Activated T-cell treated with anti-CD3 and anti-CD28 coated beads, Interleukin-2, amount 50 U/mL, for 48 hours (primary cell): ENCODE measurements at regions not wholly inside any gene's neighbourhood (a gene's known extent, or its start where the extent isn't known, plus 50 kb on each side); places are given as distances from the start of the nearest gene placed in this dataset.
"Not testable (repeated sequence)": the region's sequence is repeated elsewhere in the genome, so short reads cannot be mapped to it uniquely, and the experiment has no call there.

Experiments
- DNase-seq, 2 experiments: peaks; one replicate each; pipeline ENCODE4 v3.0.0-alpha.2; 2020

DNA sequence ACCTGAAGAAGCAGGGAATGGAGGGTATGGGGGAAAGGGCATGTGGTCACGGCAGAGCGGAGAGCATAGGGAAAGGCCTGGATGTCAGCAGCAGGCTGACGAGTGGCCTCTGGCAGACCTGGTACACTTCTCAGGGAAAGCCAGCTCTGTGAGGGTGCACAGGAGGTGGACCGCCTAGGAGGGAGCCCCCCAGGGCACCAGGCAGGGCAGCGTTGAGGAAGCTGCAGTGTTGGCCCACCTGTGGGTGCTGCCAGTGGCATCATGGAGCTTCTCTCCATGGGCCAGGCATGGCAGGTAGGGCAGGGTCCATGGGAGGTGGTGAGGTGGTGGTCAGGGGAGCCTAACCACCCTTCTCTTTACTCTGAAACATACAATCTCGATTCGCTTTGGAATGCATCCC lies 143.0 kb upstream of the PITX1 start:
- peak in 1 of 2 experiments; percentile 7 for DNase-seq

DNA sequence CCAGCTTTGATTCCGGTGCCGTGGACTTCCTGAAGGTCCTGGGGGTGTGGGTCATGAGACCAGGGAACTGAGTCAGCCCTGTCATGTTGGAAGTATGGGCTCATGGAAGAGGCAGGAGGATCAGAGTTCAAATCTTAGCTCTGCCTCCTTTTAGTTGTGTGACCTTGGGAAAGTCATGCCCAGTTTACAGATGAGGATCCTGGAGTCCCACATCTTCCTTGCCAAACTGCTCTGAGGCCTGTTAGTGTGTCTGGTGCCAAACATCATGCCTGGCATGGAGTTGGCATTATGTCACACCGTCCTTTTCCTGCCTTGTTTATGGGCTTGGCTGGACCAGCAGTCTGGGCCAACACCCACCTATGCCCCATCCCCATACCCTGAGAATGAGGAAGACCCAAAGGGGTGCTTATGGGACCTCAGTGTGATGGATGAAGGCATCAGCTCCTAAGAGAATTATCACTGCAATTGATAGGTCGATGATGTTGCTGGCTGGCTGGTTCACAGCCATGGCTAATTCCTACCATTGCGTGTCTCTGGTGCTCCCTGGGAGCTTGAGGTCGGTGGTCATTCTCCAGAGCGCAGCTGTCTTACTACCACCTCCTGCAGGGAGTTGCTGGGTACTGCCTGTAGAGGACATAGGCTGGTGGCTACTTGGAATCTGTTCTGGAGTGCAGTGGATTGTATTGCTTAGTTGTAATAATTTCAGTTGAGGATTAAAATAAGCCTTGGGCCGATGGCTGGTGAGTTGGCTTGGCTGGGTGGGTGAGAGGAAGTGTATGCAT lies 140.5 kb upstream of the PITX1 start:
- DNase-seq = no peak

DNA sequence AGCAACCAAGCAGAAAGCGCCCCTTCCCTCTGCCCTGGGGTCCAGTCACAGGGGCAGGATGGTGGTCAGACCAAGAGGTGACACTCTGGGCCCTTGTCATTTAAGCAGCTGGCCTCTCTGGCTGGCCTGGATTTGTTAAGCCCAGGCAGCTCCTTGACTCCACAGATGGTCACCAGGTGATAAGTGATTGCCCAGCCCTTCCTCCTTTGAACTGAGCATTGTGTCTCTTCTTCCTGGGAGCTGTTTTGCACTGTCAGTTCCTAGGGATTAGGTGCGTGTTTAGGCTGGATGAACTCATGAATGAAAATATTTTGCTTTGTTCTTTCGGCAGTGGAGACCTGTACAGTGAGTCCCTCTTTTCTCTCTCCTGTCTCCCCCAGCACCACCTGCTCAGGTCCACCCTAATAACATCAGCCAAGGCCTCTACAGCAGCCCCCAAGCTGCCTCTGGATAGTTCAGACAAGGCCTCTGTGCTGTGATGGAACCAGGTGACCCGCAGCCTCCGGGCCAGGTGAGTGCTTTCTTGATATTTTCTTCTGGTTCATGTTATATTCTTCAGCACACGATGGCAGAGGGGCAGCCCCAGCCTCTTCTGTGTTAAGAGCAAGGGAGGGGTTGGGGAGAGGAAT lies 139.7 kb upstream of the PITX1 start:
- DNase-seq = no peak

DNA sequence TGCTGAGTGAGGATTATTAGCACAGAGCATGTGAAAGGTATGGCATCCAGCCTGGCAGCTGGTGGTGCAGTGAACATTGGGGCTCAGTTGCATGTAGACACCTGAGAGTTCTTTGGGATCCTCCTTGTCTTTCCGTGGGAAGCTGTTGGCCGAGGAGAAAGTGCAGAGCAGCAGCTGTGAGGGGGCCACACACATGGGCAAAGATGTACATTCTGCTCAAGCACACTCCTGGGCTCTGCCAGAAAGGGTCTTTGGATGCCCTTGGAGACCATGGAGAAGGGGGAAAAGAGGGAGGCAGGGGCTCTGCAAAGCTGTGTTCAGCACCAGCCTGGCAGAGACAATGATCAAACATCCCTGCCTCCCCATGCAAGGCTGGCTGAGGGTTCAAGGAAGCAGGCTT lies 138.7 kb upstream of the PITX1 start:
- DNase-seq = no peak

DNA sequence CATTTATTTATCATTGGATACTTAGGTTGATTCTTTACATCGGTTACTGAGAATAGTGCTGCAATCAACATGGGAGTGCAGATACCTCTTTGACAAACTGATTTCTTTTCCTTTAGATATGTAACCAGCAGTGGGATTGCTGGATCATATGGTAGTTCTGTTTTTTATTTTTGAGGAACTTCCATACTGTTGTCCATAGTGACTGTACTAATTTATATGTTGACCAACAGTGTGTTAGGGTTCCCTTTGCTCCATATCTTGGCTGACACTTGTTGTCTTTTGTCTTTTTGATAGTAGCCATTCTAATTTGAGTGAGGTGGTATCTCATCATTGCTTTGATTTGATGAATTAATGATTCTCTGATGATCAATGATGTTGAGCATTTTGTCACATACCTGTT lies 137.3 kb upstream of the PITX1 start:
- no peak for DNase-seq

DNA sequence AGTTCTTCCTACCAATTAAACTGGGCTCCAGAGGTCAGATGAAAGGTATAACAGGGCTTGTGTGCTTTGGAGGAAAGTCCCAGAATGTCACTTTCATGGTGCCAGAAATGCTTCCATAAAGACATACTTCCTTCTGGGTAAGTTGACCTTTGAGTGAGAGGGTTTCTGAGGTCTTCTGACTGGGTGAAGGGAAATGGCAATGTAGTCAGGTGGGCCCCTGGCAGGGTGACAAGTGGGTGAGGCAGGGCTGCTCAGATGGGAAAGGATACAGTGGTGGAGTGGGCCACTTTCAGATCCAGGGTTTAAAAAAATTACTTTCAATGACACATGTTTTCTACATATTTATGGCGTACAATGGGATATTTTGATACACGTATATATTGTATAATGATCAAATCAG lies 136.5 kb upstream of the PITX1 start:
- peak in 1 of 2 experiments; percentile 4 for DNase-seq

DNA sequence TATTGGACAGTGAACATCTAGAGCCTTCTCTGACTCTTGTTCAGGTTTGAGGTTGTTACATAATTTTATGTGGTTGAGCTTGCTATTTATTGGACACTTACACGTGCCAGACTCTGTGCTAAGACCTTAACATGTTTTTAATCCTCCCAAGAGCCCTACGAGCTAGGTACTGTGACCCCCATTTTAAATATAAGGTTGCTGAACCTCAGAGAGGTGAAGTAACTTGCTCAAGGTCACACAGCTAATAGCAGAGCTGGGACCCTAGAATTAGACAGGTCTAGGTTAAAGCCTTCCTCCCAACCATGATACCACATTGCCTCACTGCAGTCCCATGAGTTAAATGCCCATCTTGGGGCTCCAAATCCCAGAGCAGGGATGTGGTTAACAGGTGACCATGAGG lies 135.7 kb upstream of the PITX1 start:
- peak in 1 of 2 experiments; percentile 10 for DNase-seq

DNA sequence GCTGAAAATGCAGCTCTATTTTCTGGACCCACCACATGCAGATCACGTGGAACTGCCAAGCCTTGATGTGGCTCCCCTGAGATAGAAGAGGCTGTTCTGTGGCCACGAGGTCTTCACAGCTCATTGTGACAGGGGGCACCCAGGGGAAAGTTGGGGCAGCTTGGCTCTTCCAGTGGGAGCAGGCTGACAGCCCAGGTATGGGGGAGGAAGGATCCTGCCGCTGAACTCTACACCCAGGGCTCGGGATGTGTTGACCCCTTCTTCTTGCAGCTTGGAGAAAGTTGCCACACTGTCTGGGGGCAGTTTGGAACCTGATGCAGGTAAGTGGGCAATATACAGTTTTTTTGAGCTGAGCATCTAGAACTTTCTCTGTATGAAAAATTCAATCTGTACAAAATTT lies 133.6 kb upstream of the PITX1 start:
- DNase-seq = no peak

DNA sequence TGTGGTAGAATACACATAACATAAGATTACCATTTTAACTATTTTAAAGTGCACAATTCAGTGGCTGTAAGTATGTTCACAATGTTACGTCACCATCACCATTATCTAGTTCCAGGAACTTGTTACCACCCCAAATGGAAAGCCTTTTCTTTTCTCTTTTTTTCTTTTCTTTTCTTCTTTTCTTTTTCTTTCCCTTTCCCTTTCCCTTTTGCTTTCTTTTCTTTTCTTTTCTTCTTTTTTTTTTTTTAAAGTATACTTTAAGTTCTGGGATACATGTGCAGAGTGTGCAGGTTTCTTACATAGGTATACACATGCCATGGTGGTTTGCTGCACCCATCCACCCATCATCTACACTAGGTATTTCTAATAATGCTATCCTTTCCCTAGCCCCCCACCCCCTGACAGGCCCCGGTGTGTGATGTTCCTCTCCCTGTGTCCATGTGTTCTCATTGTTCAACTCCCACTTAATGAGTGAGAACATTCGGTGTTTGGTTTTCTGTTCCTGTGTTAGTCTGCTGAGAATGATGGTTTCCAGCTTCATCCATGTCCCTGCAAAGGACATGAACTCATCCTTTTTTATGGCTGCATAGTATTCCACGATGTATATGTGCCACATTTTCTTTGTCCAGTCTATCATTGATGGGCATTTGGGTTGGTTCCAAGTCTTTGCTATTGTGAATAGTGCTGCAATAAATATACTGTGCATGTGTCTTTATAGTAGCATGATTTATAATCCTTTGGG lies 131.0 kb upstream of the PITX1 start:
- DNase-seq = not testable (repeated sequence)

DNA sequence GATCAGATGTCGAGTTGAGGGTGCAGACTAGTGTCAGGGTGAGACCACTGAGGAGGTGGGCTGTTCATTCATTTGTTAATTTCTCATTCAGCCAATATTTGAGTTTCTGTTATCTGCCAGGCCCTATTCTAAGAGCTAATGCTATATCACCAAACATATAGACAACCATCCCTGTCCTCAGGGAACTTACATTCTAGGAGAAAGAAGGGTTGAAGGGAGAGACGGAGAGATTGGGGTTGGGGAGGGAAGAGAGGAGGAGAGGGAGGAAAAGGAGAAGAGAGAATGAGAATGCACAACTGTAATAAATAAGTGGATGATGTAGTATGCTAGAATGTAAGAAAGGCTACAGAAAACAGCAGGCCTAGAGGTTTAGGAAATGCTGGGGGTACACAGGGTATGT lies 129.9 kb upstream of the PITX1 start:
- no peak for DNase-seq

DNA sequence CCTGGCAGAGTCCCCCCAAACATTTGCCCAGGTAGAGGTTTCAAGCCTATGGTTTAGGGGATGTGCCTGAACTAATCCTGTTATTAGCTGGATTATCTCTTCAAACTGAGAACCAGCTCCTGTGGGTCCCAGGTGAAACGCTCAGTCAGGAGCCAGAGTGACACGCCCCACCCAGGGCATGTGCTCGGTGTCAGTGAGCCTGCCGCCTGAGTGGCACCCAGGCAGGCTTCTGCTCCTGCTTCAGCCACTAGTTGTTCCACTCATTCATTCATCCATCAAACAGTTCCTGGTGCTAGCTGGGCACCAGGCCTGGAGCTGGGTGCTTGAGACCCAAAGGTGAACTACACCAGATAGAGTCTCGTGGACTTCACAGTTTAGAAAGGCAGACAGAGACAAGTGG lies 129.4 kb upstream of the PITX1 start:
- DNase-seq = no peak

DNA sequence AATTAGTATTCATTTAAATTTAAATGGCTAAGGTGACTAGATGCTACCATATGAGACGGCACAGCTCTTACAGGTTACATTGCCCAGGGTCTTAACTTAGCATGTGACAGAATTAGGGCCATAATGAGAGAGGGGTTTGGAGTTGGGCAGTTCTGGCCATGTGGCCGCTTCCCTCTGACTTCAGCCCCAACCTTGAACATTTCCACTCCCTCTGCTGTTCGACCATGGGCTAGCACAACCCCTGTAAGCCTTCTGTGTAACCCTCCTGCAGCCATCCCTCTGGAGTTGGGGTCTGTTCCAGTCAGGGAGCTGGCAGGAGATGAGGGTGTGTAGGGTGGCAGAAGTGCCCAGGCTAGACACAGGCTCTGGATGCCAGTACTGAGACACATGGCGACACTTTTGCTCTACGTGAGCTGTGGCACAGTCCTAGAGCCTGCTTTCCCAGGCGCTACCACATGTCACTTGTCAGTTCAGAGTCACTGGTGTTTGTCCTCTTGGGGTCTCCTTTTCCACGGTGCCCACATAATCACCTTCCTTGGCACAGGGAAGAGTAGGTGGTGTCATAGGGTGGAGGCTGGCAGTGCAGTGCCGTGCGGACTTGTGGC lies 128.7 kb upstream of the PITX1 start:
- no peak for DNase-seq

DNA sequence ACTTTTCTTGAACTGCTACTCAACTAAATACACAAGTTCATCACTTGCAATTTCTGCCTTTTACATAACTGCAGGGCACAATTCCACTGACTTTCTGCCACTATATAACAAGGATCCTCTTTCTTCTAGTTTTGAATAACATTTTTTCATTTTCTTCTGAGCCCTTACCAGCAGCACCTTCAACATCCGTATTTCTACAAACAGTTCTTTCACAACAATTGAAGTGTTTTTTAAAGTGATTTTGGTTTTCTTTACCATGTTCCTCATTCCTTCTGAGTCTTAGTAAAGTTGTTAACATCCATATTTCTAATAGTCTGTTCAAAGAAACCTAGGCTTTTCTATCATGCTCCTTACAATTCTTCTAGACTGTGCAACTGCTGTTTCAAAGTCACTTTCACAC lies 127.2 kb upstream of the PITX1 start:
- no peak for DNase-seq

DNA sequence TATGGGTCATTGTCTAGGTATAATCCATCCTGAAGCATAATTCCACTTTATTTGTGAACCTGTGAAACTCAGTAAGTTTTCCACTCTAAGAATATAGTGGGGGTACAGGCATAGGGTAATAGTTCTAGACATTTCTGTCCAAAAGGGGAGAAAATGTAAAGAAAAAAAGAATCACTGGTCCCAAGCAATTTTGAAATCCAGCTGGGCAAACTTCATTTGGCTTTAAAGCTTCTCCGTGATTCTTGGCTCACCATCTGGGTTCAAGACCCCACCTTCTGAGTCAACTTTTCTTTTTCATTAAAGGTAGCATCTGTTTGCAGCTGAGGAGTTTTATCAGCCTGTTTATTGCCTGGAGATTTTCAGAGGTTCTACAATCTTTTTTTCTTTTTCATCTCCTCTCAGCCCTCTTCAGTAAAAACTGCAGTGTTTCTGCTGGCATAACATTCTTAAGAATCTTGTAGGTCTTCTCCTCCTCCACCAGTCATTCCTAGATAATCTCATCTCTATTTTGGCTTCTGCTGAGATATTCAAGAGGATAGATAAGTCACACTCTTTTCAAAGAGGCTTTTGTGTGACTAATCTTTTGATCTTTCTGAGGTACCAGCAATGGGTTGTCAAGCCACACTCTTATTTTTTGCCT lies 126.1 kb upstream of the PITX1 start:
- no peak for DNase-seq

DNA sequence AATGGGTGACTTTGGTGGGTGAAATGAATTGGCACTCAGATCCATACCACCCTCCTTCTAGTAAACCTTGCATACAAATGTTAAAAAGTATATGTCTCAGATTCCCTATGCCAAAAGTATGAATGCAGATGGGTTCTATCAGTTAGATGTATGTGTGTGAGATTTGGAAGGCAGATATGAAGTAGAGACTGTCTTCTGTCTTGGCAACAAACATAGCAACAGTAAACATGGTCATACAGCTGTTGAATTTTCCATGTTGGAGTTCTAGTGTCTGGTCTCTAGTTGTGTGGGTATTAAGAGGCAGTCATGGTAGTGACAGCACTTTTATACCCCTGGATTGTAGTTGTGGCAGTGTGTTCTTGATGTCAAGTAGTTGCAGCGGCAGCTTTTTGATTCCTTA lies 125.6 kb upstream of the PITX1 start:
- DNase-seq = no peak

DNA sequence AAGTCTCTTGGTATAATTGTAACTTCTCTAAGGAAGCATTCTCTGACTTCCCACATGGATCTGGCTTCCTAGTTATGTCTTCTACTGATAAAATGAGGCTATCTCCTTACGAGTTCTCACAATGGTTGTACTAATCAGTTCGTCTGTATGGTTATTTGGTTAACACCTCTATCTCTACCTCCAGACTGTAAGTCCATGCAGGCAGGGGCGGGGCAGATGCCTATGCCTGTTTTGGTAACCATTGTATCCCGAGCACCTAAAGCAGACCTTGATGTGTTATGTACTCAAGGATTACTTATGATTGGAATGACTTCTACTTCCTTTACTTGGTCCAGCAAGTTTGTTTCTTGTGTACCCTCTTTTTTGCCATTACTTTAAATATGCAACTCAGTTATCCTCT lies 125.0 kb upstream of the PITX1 start:
- DNase-seq = no peak

DNA sequence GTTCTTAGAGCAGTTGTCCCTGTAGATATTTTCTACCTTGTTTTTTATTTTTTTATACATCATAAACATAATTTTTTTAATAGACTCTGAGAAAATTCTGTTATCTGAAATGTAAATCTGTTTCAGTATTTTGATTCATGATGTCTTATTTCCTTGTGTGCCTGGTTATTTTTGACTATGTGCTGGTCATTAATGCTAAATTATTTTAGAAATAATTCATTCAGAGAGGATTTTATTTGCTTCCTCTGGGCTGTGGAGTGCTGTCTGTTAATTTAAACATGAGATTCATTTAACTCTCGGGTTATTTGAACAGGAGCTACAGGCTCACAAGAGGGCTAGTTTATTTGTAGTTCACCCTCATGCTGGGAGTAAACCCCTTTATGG lies 124.3 kb upstream of the PITX1 start:
- no peak for DNase-seq

DNA sequence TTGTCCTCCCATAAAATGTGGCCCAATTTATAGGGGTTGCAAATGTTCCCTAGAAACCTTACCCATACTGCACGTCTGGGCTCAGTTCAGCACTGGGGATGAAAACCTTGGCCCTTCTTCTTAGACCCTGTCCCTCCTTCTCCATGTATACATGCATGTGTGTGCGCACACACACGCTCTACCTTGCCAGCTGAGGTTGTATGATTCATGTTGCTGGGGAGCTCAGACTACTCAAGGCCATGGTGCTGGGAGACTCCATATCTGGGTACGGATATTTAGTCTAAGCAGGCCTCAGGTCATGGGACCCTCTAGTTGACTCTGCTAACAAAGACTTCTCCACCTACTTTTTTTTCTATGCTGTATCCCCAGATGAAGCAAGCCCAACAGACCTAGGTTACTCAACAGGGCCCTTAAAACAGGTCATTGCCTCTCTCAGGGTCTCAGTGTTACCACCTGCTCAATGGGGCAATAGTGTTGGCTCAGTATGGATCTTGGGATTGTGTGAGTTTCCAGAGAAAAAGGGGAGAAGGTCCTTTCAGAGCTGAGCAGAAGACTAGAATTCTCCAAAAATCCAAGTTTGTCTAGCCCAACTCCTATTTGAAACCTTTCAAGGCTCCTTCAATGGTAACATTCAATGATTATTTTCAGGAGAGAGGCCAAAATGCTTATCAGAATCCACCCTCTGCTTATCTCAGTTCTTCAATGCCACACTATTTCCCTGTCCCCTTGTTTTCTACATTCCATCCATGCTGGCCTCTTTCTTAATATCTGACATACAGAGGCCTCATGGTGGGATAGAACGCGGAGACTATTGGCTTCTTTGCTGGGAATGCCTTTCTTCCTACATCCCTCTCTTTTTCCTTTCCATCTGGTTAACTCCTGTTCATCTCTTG lies 123.6 kb upstream of the PITX1 start:
- peak in 1 of 2 experiments; percentile 1 for DNase-seq

DNA sequence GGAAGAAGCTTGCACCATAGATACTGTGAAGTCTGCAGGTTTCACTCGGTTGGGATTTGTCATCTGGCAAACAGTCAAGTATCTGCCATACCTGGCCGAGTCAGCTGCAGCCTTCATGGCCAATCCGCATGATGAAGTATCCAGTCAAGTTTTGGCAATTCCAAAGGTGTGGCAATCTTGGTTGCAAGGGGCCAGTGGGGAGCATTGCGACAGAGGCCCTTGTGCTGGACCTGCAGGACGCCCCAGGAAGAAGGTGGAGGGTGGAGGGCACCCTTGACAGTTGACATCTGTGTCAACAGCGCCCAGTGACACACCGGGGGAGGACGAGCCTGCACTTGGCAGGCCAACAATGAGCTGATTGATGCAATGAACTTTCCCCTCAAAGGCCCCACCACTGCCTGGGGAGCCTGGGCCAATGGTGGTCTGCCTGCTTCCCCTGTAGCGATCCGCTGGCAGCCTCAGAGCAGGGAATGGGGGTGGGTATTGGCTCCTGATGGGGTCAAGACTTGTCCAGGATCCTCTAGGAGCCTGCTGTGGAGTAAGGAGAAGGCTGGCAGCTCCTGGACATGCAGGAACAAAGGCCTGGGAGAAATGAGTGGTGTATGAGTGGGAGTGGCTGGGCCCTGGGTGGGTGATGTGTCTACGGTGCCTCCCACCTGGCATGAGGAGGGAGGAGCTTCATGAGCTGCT lies 122.8 kb upstream of the PITX1 start:
- no peak for DNase-seq

DNA sequence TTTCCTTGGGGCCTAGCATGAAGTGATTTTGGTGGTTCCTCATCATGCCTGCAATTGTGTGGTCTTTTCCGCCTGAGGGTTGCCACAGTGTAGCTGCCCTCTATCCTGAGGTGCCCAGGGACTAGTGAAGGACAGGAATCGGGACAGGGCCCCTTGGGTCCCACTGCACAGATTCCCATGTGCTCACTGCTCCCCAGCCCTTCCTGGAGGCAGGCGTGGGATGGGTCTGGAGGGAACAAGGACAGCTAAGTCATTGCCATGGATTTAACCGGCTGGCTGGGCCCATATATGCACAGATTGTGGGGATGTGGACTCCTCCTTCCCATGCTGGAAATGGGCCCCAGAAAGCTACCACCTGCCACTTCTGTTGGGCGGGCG lies 122.3 kb upstream of the PITX1 start:
- DNase-seq = no peak

DNA sequence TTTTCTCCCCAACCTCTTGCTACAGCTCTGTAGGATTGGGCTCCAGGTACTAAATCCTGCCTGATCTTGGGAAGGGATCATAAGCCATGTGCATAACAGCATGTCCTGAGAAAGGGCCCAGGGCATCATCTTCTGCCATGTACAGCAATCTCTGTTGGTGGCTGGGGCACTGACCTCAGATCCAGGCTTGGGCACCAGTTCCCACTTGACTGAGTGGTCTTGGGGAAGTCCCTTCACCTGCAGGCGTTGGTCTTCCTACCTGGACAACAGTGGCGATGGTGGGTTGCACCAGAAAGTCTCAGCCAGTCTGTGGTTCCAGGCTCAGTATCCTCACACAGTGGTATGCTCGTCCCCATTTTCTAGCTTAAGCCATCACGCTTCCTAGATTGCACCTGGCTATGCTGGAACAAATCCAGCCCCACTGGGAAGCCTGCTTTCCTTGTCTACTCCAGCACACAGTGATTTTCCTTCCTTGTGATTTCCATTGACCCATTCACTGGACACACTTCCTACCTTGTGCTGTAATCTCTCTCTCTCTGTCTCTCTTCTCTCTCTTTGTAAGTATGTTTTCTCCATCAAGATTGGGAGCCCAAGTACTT lies 121.7 kb upstream of the PITX1 start:
- no peak for DNase-seq
